B cell (primary cell): ENCODE measurements at regions not wholly inside any gene's neighbourhood (a gene's known extent, or its start where the extent isn't known, plus 50 kb on each side); places are given as distances from the start of the nearest gene placed in this dataset.

Experiments
- ATAC-seq: fragments of 200-7000 bp; cut with Tn5 transposase; one replicate; pipeline ENCODE4 v1.10.0; 2021; ENCODE audit warnings: low read depth, mild to moderate bottlenecking, moderate number of reproducible peaks, moderate library complexity
- CTCF ChIA-PET: fragments of 350-600 bp; sonication (Branson Sonifier 250); formaldehyde crosslinking; loops from one replicate; lab custom pipeline; 2021; ENCODE audit warnings: antibody characterized with exemption, inconsistent platforms; lab: Charles Lee
- POLR2A ChIA-PET: fragments of 350-600 bp; sonication (Branson Sonifier 250); formaldehyde crosslinking; loops from one replicate; lab custom pipeline; 2021; ENCODE audit warnings: antibody characterized with exemption; lab: Charles Lee
- DNase-seq: peaks from one replicate; pipeline ENCODE4 v3.0.0; 2013
- H2AFZ ChIP-seq: 2 replicates; pipeline ENCODE4 v1.6.1; 2012; ENCODE audit warnings: mild to moderate bottlenecking, low read depth, low read length; ENCODE audit not compliant: insufficient read depth, poor library complexity, severe bottlenecking
- H3K27ac ChIP-seq, 2 donors: 1 replicate in 1 of 2; 2 replicates in 1 of 2; pipeline ENCODE4 v1.5.1; 2012 to 2013; ENCODE audit warnings: low read length in 2 of 2, mild to moderate bottlenecking in 2 of 2, moderate library complexity in 1 of 2
- H3K27me3 ChIP-seq, 4 experiments: fragments of 200-600 bp in 1 of 4; sonication (generic) in 1 of 4; replicated peaks in 1 of 4; 1 replicate in 2 of 4; 2 replicates in 2 of 4; pipeline versions ENCODE4 v1.6.1 to v1.7.0; 2013 to 2016; ENCODE audit warnings: low read length in 3 of 4, mild to moderate bottlenecking in 2 of 4, mixed read lengths in 1 of 4, moderate library complexity in 1 of 4; ENCODE audit not compliant: insufficient read depth in 4 of 4, control insufficient read depth in 3 of 4; ENCODE audit errors: control extremely low read depth in 1 of 4
- H3K36me3 ChIP-seq, 2 experiments: replicated peaks in 1 of 2; 1 replicate in 1 of 2; 2 replicates in 1 of 2; pipeline versions ENCODE4 v1.6.1 to v1.7.1; 2013; ENCODE audit warnings: low read length in 1 of 2; ENCODE audit not compliant: insufficient read depth in 2 of 2, control insufficient read depth in 1 of 2; ENCODE audit errors: control extremely low read depth in 1 of 2, extremely low read depth in 1 of 2
- H3K4me1 ChIP-seq, 2 donors: fragments of 200-600 bp in 1 of 2; sonication (generic) in 1 of 2; 1 replicate in 1 of 2; 2 replicates in 1 of 2; pipeline versions ENCODE4 v1.5.1 to v1.6.1; 2013 to 2017; ENCODE audit warnings: low read length in 2 of 2; ENCODE audit not compliant: control insufficient read depth in 2 of 2, insufficient read depth in 2 of 2
- H3K4me2 ChIP-seq: replicated peaks from 2 replicates; pipeline ENCODE3; 2012; ENCODE audit warnings: mild to moderate bottlenecking, low read depth, low read length; ENCODE audit not compliant: poor library complexity, severe bottlenecking
- H3K4me3 ChIP-seq, 5 experiments: fragments of 200-600 bp in 1 of 5; sonication (generic) in 1 of 5; 1 replicate in 3 of 5; 2 replicates in 2 of 5; pipeline versions ENCODE4 v1.5.1 to v1.7.0; 2011 to 2016; ENCODE audit warnings: low read length in 4 of 5, mild to moderate bottlenecking in 4 of 5, low read depth in 2 of 5, control low read depth in 1 of 5, moderate library complexity in 1 of 5; ENCODE audit not compliant: insufficient read depth in 1 of 5; ENCODE audit errors: control extremely low read depth in 1 of 5, extremely low read depth in 1 of 5
- H3K79me2 ChIP-seq: fragments of 200-600 bp; sonication (generic); one replicate; pipeline ENCODE4 v1.6.0; 2016; ENCODE audit warnings: low read length; ENCODE audit not compliant: control insufficient read depth, insufficient read depth
- H3K9ac ChIP-seq: fragments of 200-600 bp; sonication (generic); 2 replicates; pipeline ENCODE4 v1.6.1; 2017; ENCODE audit warnings: mild to moderate bottlenecking, low read length, moderate library complexity
- H3K9me3 ChIP-seq, 3 donors: one replicate each; pipeline versions ENCODE4 v1.6.1 to v1.7.1; 2013; ENCODE audit warnings: low read length in 2 of 3; ENCODE audit not compliant: control insufficient read depth in 2 of 3, insufficient read depth in 1 of 3; ENCODE audit errors: control extremely low read depth in 1 of 3
- H4K20me1 ChIP-seq: 2 replicates; pipeline ENCODE4 v1.6.0; 2012; ENCODE audit warnings: mild to moderate bottlenecking, low read length; ENCODE audit not compliant: insufficient read depth, control insufficient read depth, poor library complexity, severe bottlenecking
- H3K27ac Mint-ChIP-seq: one replicate; pipeline ENCODE4 v1.8.0; 2021; ENCODE audit warnings: mixed read lengths
- H3K27me3 Mint-ChIP-seq: one replicate; pipeline ENCODE4 v1.8.0; 2021; ENCODE audit warnings: mixed read lengths
- H3K4me1 Mint-ChIP-seq: one replicate; pipeline ENCODE4 v1.8.0; 2021; ENCODE audit warnings: mixed read lengths
- H3K4me3 Mint-ChIP-seq: one replicate; pipeline ENCODE4 v1.8.0; 2021; ENCODE audit warnings: mixed read lengths
- H3K9me3 Mint-ChIP-seq: one replicate; pipeline ENCODE4 v1.8.0; 2022; ENCODE audit warnings: mixed read lengths; ENCODE audit not compliant: insufficient read depth
- EZH2 ChIP-seq: IDR thresholded peaks from 2 replicates; pipeline ENCODE4 v1.6.1; 2012; ENCODE audit warnings: borderline replicate concordance, low read depth, mild to moderate bottlenecking, moderate library complexity, low read length; ENCODE audit not compliant: insufficient read depth, poor library complexity, severe bottlenecking
- WGBS: methylation state at CpG from one replicate; pipeline ENCODE4 v1.1.5; 2013; ENCODE audit warnings: missing lambda C conversion rate; ENCODE audit not compliant: insufficient coverage; 5-methylcytosine and 5-hydroxymethylcytosine counted together
- intact Hi-C: fragments of 100-400 bp; cut with micrococcal nuclease; formaldehyde crosslinking; loops from one replicate; pipeline ENCODE4 v1.10.0; 2022
- TF ChIP-seq, protein P1 (sequence below): fragments of 200-600 bp; IDR thresholded peaks from one replicate; pipeline ENCODE4 v1.8.0; 2022; ENCODE audit warnings: antibody characterized with exemption, mild to moderate bottlenecking

DNA sequence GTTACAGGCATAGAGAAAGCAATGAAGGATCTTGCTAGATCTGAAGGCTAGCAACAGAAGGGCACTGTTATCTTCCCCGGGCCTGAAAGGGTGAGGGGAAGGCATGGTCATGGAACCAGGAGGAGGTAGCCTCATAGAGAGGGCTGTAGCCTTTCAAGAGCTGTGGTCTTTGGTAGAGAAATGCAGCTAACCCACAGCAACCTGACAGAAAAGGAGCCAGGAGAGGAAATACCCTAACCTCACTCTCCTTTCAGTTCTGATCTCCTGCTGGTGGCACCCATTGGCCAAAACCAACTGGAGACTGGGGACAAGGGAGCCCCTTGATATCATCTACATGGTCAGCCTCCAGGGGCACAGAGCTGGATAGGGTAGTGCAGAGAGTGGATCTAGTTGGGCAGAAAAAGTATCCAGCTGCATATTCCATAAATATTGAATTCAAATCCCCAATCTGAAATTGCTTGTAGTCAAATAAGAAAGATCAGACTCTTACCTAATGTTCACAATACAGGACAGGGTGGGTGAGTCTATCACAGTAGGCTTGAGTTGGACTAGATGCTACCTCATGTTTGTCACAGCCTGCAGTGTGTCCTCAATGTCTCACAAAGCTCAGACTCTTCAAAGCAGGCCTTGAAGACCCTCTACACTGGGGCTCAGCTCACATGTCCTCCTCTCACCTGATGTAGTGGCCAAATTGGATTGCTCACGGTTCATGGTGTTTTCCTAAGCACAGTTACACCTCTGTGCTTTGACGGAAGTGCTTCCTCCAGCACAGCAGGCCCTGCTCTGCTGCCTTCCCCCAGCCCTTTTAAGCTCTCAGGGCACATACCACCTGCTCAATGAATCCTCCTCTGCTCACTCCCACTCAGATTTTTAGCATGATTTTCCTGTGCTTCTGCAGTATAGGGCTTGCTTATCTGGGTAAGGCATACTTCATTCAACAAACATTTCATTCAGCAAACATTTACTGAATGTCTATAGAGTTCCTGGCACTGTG lies 74.1 kb upstream of the JUN start:
- POLR2A ChIA-PET, result interaction anchor here (1.2 kb wide), 1 partner anchor 75 kb away, joined by 5 read pairs; the partner anchor contains the start of gene JUN
- H3K4me1 Mint-ChIP-seq, result peaks cover 51% of the 10 kb centered on the region
- H3K4me3 Mint-ChIP-seq, result no peak overlapping the region

More for the DNA sequence above, 74.1 kb upstream of the JUN start:
- CTCF ChIA-PET, result interaction anchor here (1.4 kb wide), 1 partner anchor 113 kb away, joined by 3 read pairs; no protein-coding TSS in a partner anchor
- no peaks in the 10 kb centered on the region for H3K9me3 ChIP-seq
- DNase-seq (peak; percentile 9), ATAC-seq (no peak)
- no peak overlapping the region for H3K9ac ChIP-seq
- no peak overlapping the region for H3K27ac ChIP-seq
- no peaks in the 10 kb centered on the region for H3K9me3 Mint-ChIP-seq
- no peaks in the 10 kb centered on the region for H4K20me1 ChIP-seq
- H3K79me2 ChIP-seq, result no peaks in the 10 kb centered on the region
- no peak overlapping the region for H3K4me2 ChIP-seq
- no peaks in the 10 kb centered on the region for H3K27me3 ChIP-seq
- TF ChIP-seq, protein P1, sequence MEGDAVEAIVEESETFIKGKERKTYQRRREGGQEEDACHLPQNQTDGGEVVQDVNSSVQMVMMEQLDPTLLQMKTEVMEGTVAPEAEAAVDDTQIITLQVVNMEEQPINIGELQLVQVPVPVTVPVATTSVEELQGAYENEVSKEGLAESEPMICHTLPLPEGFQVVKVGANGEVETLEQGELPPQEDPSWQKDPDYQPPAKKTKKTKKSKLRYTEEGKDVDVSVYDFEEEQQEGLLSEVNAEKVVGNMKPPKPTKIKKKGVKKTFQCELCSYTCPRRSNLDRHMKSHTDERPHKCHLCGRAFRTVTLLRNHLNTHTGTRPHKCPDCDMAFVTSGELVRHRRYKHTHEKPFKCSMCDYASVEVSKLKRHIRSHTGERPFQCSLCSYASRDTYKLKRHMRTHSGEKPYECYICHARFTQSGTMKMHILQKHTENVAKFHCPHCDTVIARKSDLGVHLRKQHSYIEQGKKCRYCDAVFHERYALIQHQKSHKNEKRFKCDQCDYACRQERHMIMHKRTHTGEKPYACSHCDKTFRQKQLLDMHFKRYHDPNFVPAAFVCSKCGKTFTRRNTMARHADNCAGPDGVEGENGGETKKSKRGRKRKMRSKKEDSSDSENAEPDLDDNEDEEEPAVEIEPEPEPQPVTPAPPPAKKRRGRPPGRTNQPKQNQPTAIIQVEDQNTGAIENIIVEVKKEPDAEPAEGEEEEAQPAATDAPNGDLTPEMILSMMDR, result no peak
- TF ChIP-seq EZH2, result no peak
- no peak overlapping the region for H3K4me3 ChIP-seq
- intact Hi-C loops, result no loop called here
- peaks cover 33 to 43% of the 10 kb centered on the region in 2 donors for H3K4me1 ChIP-seq
- H2AFZ ChIP-seq, result no peak overlapping the region
- peak overlapping the region; percentile 27 for H3K27ac Mint-ChIP-seq
- H3K36me3 ChIP-seq, result no peaks in the 10 kb centered on the region
- 46% methylated on average over 2 of the region's 3 CpGs for WGBS
- no peaks in the 10 kb centered on the region for H3K27me3 Mint-ChIP-seq
